ENCODE measurements at regions not wholly inside any gene's neighbourhood (a gene's known extent, or its start where the extent isn't known, plus 50 kb on each side); places are given as distances from the start of the nearest gene placed in this dataset.

DNA sequence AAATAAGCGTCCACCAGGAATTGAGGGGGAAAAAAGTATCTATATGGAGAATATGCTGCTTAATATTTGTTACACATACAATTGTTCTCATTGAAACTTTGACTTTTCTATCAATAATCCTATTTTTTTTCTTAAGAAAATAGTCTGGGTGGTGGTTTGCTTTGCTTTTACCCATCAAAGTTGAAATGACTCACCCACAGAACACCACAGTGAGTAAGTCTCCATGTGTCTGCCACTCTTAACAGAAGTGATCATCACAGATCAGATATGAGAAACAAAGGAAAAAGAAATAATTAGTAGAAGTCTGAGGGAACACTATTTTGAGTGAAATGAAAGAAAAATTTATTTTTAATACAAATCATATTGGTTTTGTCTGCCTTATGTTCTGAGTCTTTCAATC is 742.8 kb downstream of the CDH9 start:
- ChIA-PET CTCF (no interaction called here), POLR2A (no interaction called here)
- TF ChIP-seq FOXM1 (IDR thresholded peaks at IDR 0.05; ENCODE audit: borderline replicate concordance) (no peak), ELF4 (IDR thresholded peaks at IDR 0.05) (no peak), NFRKB (IDR thresholded peaks at IDR 0.05) (no peak), ZNF384 (IDR thresholded peaks at IDR 0.05) (no peak), CTBP1 (IDR thresholded peaks at IDR 0.05; ENCODE audit: borderline replicate concordance) (no peak), L3MBTL2 (conservative IDR thresholded peaks at IDR 0.05) (no peak), FOXA1 (IDR thresholded peaks at IDR 0.05) (no peak), ARNT (IDR thresholded peaks at IDR 0.05) (no peak), HDGF (IDR thresholded peaks at IDR 0.05; ENCODE audit: borderline replicate concordance) (no peak), TARDBP (IDR thresholded peaks at IDR 0.05) (no peak), LEF1 (IDR thresholded peaks at IDR 0.05; ENCODE audit: borderline replicate concordance) (no peak), SUZ12 (IDR thresholded peaks at IDR 0.05) (no peak), SP1 (IDR thresholded peaks at IDR 0.05) (no peak), FOXK2 (IDR thresholded peaks at IDR 0.05) (no peak), BHLHE40 (IDR thresholded peaks at IDR 0.05; ENCODE audit: borderline replicate concordance) (no peak)
- TF ChIP-seq, protein P1, sequence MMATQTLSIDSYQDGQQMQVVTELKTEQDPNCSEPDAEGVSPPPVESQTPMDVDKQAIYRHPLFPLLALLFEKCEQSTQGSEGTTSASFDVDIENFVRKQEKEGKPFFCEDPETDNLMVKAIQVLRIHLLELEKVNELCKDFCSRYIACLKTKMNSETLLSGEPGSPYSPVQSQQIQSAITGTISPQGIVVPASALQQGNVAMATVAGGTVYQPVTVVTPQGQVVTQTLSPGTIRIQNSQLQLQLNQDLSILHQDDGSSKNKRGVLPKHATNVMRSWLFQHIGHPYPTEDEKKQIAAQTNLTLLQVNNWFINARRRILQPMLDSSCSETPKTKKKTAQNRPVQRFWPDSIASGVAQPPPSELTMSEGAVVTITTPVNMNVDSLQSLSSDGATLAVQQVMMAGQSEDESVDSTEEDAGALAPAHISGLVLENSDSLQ (IDR thresholded peaks at IDR 0.05): no peak
- no peak for DNase-seq (ENCODE audit: extremely low spot score)

DNA sequence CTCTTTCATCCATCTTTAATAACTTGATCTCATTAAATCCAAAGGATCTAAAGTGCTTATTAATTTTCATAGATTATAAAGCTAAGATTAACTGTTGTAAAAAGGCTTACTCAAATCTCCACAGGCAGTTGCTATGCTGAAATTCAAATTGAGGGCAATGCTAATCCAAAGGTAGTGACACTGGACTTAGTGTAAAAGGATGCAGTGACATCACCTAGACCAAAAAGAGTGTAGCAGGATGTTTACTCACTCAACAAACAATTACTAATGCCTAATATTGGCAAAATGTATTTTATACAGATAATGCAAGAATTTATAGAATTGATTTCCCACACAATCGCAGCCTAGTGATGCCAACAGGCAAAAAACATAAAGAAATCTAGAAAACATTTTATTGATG is 756.2 kb downstream of the CDH9 start:
- no peak for DNase-seq (ENCODE audit: extremely low spot score)
- ChIA-PET CTCF (interaction anchor here (0.6 kb wide), 1 partner anchor 225 kb away, joined by 3 read pairs; no protein-coding TSS in a partner anchor), POLR2A (no interaction called here)
- TF ChIP-seq, protein P1 (IDR thresholded peaks at IDR 0.05): no peak
- TF ChIP-seq FOXA1 (IDR thresholded peaks at IDR 0.05) (no peak), CTBP1 (IDR thresholded peaks at IDR 0.05; ENCODE audit: borderline replicate concordance) (no peak), HDGF (IDR thresholded peaks at IDR 0.05; ENCODE audit: borderline replicate concordance) (no peak), SUZ12 (IDR thresholded peaks at IDR 0.05) (no peak), BHLHE40 (IDR thresholded peaks at IDR 0.05; ENCODE audit: borderline replicate concordance) (no peak), FOXK2 (IDR thresholded peaks at IDR 0.05) (no peak), ZNF384 (IDR thresholded peaks at IDR 0.05) (no peak), LEF1 (IDR thresholded peaks at IDR 0.05; ENCODE audit: borderline replicate concordance) (no peak), NFRKB (IDR thresholded peaks at IDR 0.05) (no peak), L3MBTL2 (conservative IDR thresholded peaks at IDR 0.05) (no peak), TARDBP (IDR thresholded peaks at IDR 0.05) (no peak), FOXM1 (IDR thresholded peaks at IDR 0.05; ENCODE audit: borderline replicate concordance) (no peak), SP1 (IDR thresholded peaks at IDR 0.05) (no peak), ARNT (IDR thresholded peaks at IDR 0.05) (no peak), ELF4 (IDR thresholded peaks at IDR 0.05) (no peak)

DNA sequence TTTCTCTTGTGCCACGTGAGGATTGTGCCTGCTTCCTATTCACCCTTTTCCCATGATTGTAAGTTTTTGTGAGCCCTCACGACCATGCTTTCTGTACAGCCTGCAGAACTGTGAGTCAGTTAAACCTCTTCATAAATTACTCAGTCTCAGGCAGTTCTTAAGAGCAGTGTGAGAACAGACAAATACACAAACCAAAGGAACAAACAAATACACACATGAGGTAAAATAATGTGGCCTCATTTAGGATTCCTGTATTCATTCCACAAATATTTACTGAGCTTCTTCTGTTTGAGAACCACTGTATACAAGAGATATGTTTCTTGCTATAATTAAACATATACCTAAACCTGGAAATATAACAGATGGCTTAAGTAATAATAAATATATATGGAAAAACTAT is 760.3 kb downstream of the CDH9 start:
- CTCF ChIA-PET: no interaction called here
- POLR2A ChIA-PET: no interaction called here

DNA sequence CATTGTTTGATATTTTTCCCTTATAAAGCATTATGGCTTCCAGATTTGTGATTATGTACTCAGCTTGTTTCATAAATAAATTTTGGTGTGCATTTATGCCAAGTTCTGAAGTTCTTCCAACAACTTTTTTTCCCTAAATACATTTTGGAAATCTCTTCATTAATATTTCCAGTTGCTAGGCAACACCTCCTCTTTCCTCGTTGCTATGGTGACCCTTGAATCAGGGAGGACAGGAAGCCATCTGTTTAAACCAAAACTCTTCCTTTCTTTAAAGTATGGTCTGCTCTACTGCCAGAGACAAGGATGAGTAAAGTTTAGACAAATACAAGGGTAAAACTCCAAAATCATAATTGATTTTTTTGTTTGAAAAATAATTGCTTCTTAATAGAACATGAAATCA is 779.3 kb downstream of the CDH9 start:
- no peak for DNase-seq (ENCODE audit: extremely low spot score)
- ChIA-PET CTCF (no interaction called here), POLR2A (no interaction called here)
- TF ChIP-seq CTBP1 (IDR thresholded peaks at IDR 0.05; ENCODE audit: borderline replicate concordance) (no peak), ZNF384 (IDR thresholded peaks at IDR 0.05) (no peak), HDGF (IDR thresholded peaks at IDR 0.05; ENCODE audit: borderline replicate concordance) (no peak), LEF1 (IDR thresholded peaks at IDR 0.05; ENCODE audit: borderline replicate concordance) (no peak), SUZ12 (IDR thresholded peaks at IDR 0.05) (no peak), ARNT (IDR thresholded peaks at IDR 0.05) (no peak), L3MBTL2 (conservative IDR thresholded peaks at IDR 0.05) (no peak), FOXM1 (IDR thresholded peaks at IDR 0.05; ENCODE audit: borderline replicate concordance) (no peak), NFRKB (IDR thresholded peaks at IDR 0.05) (no peak), ELF4 (IDR thresholded peaks at IDR 0.05) (no peak), FOXA1 (IDR thresholded peaks at IDR 0.05) (no peak), SP1 (IDR thresholded peaks at IDR 0.05) (no peak), FOXK2 (IDR thresholded peaks at IDR 0.05) (no peak), TARDBP (IDR thresholded peaks at IDR 0.05) (no peak), BHLHE40 (IDR thresholded peaks at IDR 0.05; ENCODE audit: borderline replicate concordance) (no peak)
- TF ChIP-seq, protein P1 (IDR thresholded peaks at IDR 0.05): no peak

More for the DNA sequence above, 760.3 kb downstream of the CDH9 start:
- DNase-seq (ENCODE audit: extremely low spot score): no peak
- TF ChIP-seq CTBP1 (IDR thresholded peaks at IDR 0.05; ENCODE audit: borderline replicate concordance) (no peak), TARDBP (IDR thresholded peaks at IDR 0.05) (no peak), ZNF384 (IDR thresholded peaks at IDR 0.05) (no peak), FOXM1 (IDR thresholded peaks at IDR 0.05; ENCODE audit: borderline replicate concordance) (no peak), ELF4 (IDR thresholded peaks at IDR 0.05) (no peak), BHLHE40 (IDR thresholded peaks at IDR 0.05; ENCODE audit: borderline replicate concordance) (no peak), SUZ12 (IDR thresholded peaks at IDR 0.05) (no peak), HDGF (IDR thresholded peaks at IDR 0.05; ENCODE audit: borderline replicate concordance) (no peak), FOXK2 (IDR thresholded peaks at IDR 0.05) (no peak), NFRKB (IDR thresholded peaks at IDR 0.05) (no peak), L3MBTL2 (conservative IDR thresholded peaks at IDR 0.05) (no peak), LEF1 (IDR thresholded peaks at IDR 0.05; ENCODE audit: borderline replicate concordance) (no peak), ARNT (IDR thresholded peaks at IDR 0.05) (no peak), FOXA1 (IDR thresholded peaks at IDR 0.05) (no peak), SP1 (IDR thresholded peaks at IDR 0.05) (no peak)
- TF ChIP-seq, protein P1 (IDR thresholded peaks at IDR 0.05): no peak

DNA sequence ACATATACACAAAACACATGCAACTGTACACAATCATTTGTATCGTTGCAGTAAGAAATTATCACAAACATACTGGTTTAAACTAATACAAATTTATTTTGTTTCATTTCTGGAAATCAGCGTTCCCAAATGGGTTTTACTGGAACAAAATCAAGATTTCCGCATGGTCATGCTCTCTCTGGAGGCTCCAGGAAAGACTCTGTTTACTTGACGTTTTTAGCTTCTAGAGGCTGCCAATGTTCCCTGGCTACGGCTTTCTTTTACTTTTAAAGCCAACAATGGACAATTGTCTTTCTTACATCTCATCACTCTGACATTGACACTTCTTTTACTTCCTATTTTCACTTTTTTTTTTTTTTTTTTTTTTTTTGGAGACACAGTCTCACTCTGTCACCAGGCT is 793.1 kb downstream of the CDH9 start:
- no peak for DNase-seq (ENCODE audit: extremely low spot score)
- ChIA-PET POLR2A (no interaction called here), CTCF (no interaction called here)
- no peak for TF ChIP-seq ARNT (IDR thresholded peaks at IDR 0.05)
- no peak for TF ChIP-seq ZNF384 (IDR thresholded peaks at IDR 0.05)
- TF ChIP-seq LEF1 (IDR thresholded peaks at IDR 0.05; ENCODE audit: borderline replicate concordance): no peak
- no peak for TF ChIP-seq SUZ12 (IDR thresholded peaks at IDR 0.05)
- TF ChIP-seq CTBP1 (IDR thresholded peaks at IDR 0.05; ENCODE audit: borderline replicate concordance): no peak
- TF ChIP-seq FOXA1 (IDR thresholded peaks at IDR 0.05): no peak
- TF ChIP-seq, protein P1 (IDR thresholded peaks at IDR 0.05): no peak
- no peak for TF ChIP-seq ELF4 (IDR thresholded peaks at IDR 0.05)
- no peak for TF ChIP-seq SP1 (IDR thresholded peaks at IDR 0.05)
- TF ChIP-seq FOXK2 (IDR thresholded peaks at IDR 0.05): no peak

Measured in HEK293T (cell line).